Medulla oblongata (tissue), 1 donor: ENCODE measurements at regions not wholly inside any gene's neighbourhood (a gene's known extent, or its start where the extent isn't known, plus 50 kb on each side); places are given as distances from the start of the nearest gene placed in this dataset.

Experiments
- DNase-seq: peaks from one replicate; pipeline ENCODE4 v3.0.0-alpha.2; 2015; ENCODE audit errors: extremely low spot score

GRCh38 chr1:238558746-238559145, 668.0 kb upstream of the ZP4 start:
- no peak for DNase-seq

GRCh38 chr1:238558156-238558555, 667.4 kb upstream of the ZP4 start:
- no peak for DNase-seq

DNA sequence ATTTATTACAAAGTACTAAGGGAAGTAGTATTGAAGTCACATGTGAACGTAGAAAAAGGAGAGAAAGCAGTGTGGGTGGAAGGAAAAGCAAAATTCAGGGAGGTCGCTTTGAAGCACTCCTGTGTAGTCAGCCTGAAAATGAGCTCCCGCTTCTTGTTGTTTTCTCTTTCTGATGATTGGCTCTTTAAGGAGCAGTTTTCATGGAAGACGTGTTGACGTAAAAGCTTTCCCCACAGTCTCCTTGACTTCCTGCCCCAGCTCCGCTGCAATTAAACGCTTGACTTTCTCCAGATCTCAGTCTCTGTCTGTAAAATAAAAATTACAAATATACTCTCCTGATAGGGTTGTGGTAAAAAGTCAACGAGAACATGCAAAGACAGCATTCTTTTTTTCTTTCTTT, 661.5 kb upstream of the ZP4 start:
- no peak for DNase-seq

DNA sequence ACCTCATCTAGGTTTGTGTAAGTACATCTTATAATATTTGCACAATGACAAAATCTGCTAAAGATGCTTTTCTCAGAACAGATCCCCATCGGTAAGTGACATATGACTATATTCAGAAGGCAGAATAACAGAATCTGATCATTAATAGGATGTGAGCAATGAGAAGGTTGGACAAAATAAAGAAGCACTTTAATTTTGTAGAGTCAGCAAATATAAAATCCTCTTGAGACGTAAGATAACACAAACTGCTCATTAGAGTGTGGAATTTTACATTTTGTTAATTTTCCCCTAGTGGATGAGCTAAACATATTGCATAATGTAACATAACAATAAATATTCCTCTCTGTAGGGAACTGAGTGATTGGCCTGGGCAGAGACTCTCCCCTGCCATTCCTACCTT, 658.4 kb upstream of the ZP4 start:
- DNase-seq = no peak

DNA sequence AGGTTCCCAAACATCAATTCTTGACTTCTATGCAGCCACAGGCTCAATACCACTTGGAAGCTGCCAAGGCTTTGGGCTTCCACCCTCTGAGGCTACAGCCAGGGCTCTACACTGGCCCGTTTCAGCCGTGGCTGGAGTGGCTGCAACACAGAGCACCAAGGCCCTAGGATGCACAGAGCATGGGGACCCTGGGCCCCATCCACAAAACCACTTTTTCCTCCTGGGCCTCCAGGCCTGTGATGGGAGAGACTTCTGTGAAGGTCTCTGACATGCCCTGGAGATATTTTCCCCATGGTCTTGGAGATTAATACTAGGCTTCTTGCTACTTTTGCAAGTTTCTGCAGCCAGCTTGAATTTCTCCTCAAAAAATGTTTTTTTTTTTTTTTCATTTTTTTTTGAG, 655.4 kb upstream of the ZP4 start:
- no peak for DNase-seq

GRCh38 chr1:238537641-238538040, 646.9 kb upstream of the ZP4 start:
- DNase-seq = no peak

- no peak for DNase-seq
Observed at GRCh38 chr1:238530209-238530851, 639.6 kb upstream of the ZP4 start.

GRCh38 chr1:238517711-238518110, 627.0 kb upstream of the ZP4 start:
- no peak for DNase-seq

DNA sequence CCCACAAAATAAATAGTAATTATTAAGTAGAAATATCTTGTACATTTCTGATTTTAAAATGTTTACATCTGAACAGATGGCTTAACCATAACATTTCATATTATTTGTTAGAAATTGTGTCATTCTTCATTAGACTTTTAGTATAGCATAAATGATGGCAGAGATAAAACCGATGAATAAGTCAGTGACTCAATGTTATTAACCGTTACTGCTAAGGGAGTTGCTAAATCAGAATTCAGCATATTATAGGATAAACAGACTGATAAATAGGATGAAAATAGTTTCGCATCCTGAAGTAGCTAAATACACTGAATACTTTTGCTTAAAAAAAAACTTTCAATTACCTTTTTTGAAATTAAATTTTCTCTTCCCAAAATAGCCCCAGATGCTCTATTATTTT, 610.6 kb upstream of the ZP4 start:
- no peak for DNase-seq

- DNase-seq = no peak
Observed at GRCh38 chr1:238499021-238499420, 608.3 kb upstream of the ZP4 start.

GRCh38 chr1:238492271-238492670, 601.5 kb upstream of the ZP4 start:
- no peak for DNase-seq

GRCh38 chr1:238491265-238491664, 600.5 kb upstream of the ZP4 start:
- no peak for DNase-seq

- DNase-seq = no peak
Observed at GRCh38 chr1:238489006-238489405, 598.3 kb upstream of the ZP4 start.

GRCh38 chr1:238488401-238488800, 597.7 kb upstream of the ZP4 start:
- no peak for DNase-seq

DNA sequence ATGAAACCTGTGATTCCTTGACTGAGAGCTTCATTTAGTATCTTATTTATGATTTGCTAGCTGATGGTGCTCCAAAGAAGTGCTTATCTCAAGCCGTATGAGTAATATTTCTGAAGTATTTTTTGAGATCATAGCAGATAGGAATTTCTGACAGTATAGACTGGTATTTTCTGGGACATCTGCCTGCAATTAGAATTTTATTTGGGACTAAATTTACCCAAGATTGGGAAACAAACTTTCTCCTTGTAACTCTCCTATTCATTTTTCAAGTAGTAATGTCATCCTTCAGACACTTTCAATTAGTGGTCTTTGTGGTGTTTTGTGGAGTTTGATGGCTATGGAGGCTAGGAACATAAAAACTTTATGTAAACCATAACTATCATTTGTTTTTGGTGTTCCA, 597.2 kb upstream of the ZP4 start:
- no peak for DNase-seq

DNA sequence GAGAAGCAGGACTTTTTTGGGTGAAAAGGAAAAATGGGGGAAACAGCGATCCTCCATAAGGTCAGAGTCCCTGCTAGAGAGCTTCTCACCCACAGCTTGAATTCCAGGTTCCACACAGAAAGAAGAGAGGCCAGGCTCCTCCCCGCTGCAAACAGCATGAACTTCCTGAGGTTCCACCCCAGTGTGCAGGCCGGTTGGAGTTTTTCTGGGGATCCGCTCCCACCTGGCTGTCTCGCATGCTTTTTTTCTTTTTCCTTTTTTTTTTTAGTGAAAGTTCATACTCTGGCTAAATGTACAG, 595.1 kb upstream of the ZP4 start:
- no peak for DNase-seq

DNA sequence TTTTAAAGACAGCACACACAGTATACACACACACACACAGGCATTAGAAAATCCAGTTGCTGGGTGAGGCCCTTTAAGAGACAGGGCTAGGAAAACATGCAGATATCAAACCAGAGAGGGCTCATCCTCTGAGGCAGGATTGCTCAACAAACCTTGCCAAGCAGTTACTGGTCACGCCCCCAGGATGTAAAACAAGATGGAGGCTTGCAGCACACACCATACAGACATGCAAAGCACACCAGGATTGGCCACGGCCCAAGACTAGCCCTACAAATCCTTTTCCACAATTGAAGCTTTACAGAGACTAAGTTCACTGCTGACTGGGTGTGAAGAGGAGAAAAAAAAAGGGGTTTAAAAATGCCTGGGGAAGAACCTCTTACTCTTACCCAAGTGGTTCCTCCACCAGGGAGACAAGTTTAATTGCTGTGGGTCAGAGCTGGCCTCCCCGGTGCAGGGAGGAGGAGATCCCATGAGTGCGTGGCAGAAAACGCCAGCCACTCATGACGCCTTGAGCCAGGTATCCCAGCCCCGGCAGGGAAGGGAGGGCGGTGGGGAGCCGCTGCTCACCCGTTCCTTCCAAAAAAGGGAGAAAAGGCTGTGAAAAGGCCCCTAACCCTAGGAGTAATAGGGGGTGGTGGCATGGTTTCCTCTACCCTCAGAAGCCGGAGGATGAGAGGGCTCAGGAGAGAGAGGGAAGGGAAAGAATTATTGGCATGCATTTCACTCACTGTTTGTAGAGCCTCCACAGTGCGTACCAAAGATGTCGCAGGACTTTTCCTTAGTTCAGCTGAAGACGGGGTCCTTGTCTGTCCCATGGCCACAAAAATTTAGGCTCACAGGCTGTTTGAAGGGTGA, 594.6 kb upstream of the ZP4 start:
- DNase-seq = no peak

DNA sequence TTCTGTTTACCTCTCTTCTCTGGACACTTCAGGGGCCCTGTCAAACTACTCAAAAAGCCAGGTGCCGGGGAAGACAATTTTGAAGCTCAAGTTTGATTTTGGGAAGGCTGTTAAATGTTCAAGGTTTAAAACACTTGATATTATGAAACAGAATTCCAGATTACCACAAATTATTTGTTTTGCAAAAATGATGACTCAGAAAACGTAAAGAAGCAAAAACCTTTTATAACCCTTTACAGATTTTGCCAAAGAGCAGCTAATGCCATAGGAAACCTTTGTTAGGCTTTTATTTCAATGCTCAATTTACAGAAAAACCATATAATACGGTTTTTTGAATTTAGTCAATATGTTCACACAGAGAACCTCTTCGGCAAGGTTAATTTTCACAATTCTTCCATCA, 593.4 kb upstream of the ZP4 start:
- no peak for DNase-seq

- no peak for DNase-seq
Observed at GRCh38 chr1:238476841-238477240, 586.1 kb upstream of the ZP4 start.

DNA sequence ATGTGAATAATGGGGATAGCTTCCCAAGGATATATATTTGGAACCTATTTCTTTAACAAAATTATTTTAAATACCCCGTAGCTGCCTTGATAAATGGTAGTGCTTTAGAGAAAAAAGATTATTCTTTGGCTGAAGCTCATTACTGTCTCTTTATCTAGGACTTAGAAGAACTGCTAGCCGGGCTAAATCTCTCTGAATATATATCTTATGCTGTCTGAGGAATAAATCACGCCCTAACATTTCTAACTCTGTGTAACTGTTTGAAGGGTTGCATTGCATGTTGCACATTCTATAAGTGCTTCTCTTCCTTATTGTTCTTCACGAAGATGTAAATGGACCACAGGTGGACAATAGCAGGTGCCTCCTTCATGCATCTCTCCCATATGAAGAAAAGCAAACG, 585.0 kb upstream of the ZP4 start:
- no peak for DNase-seq

DNA sequence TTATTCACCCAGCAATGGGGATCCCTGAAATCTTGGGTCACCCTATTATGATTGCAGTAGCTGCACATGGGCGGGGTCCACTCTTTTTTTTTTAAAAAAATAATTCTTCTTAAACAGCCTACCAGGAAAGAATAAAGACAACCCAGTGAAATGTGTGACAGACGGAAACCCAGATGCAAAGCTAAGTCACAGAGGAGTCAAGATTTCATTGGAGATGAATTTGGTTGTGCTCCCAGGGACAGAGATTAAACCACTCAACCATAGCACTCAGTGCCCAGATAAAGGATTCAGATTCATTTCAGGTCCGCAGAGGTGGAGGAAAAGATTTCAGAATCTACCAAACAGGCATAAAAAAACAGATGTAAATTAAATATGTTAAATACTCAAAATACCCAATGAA, 583.5 kb upstream of the ZP4 start:
- DNase-seq = no peak

GRCh38 chr1:238469146-238469631, 578.5 kb upstream of the ZP4 start:
- peak; percentile 47 for DNase-seq

DNA sequence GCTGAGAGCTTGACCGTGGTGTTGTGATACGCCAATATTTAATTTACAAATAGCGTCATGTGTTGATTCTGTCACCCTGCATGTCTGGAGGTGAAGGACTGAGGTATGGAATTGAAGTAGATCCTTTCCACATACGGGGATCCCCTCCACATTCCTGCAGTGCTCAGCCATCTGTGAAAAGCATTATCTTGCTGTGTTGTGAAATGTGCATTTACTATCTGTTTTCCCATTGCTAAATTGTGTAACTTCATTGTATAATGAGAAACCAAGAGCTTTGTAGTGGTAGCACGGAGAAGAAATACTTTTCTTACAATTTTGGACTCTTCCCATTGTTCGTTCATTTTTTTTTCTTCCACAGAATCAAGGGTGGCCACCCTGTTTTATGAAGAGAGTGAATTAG, 577.3 kb upstream of the ZP4 start:
- DNase-seq = no peak

DNA sequence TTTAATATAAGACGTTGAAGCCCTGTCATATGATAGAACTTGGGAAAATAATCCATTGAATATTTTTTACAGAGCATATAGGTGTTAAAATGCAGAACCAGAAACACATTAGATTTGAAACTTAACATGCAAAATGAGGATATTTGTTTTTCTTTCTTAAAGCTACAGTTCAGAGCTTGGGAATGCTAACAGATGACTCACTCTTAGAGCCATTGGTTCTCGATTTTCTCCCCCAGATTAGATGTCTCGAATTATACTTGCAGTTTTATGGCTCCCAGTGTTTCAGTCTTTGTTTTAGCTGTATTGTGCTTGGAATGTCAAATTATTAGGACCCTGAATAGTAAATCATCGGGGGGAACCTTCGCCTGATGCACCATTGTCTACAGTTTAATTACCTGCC, 575.7 kb upstream of the ZP4 start:
- no peak for DNase-seq
